Middle frontal gyrus (tissue), 1 donor: ENCODE measurements at regions not wholly inside any gene's neighbourhood (a gene's known extent, or its start where the extent isn't known, plus 50 kb on each side); places are given as distances from the start of the nearest gene placed in this dataset.

Experiments
- DNase-seq: peaks from one replicate; pipeline ENCODE4 v3.0.0-alpha.2; 2015; ENCODE audit warnings: low spot score; ENCODE audit errors: extremely low spot score

DNA sequence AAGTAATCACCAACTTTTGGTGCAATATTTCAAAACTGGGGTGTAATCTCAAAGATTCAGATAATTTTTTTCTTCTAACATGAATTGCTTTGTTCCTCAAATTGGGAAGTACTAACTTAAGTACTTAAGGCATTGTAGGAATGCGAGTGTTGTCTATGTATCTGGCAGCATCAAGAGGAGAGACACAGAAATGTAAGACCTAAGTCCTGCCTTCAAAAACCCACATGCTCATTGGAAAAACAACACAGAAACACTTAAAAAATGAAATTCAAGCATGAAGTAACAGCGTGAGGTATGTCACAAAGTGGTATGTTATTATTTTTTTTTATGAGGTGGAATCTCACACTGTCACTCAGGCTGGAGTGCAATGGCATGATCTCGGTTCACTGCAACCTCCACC lies 288.5 kb downstream of the ZEB1 start:
- DNase-seq, result no peak

DNA sequence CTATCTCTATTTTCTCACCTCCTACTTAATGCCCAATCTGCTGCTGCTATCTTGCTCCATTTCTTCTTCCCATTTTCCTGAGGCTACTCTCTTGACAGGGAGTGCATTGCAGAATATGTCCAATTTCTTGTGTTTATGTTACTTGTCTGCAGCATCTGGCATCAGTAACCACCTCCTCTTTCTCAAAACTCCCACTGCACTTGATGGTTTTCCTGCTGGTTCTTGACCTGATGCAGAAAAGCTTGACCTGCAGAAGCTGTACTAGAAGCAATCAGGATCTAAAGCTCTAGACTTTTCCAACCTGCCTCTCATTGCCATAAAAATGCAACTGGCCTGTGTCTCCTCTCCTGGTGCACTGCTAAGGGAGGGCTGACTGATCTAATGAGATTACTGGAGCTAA lies 287.8 kb downstream of the ZEB1 start:
- DNase-seq, result no peak

GRCh38 chr10:31605861-31606525 lies 287.0 kb downstream of the ZEB1 start:
- DNase-seq, result no peak

- no peak for DNase-seq
These were observed 286.4 kb downstream of the ZEB1 start for GRCh38 chr10:31605426-31605825.

GRCh38 chr10:31604646-31605170 lies 285.7 kb downstream of the ZEB1 start:
- no peak for DNase-seq

DNA sequence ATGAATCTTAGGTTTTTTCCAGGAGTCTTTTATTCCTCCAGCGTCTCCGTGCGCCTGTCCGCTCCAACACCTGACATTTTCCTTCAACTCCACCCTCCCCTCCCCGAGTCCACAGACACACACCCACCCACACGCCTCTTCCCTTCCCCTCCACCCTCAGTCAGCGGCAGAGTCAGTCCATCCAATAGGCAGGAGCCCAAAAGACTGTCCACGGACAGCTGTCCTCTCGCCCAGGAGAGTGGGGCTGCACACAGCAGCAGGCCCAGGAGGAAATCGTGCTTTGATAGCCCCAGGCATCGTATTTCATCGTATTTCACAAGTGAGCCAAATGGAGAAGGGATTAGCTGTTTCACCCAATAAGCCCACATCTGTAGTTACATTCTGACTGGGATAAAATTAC lies 285.1 kb downstream of the ZEB1 start:
- no peak for DNase-seq

DNA sequence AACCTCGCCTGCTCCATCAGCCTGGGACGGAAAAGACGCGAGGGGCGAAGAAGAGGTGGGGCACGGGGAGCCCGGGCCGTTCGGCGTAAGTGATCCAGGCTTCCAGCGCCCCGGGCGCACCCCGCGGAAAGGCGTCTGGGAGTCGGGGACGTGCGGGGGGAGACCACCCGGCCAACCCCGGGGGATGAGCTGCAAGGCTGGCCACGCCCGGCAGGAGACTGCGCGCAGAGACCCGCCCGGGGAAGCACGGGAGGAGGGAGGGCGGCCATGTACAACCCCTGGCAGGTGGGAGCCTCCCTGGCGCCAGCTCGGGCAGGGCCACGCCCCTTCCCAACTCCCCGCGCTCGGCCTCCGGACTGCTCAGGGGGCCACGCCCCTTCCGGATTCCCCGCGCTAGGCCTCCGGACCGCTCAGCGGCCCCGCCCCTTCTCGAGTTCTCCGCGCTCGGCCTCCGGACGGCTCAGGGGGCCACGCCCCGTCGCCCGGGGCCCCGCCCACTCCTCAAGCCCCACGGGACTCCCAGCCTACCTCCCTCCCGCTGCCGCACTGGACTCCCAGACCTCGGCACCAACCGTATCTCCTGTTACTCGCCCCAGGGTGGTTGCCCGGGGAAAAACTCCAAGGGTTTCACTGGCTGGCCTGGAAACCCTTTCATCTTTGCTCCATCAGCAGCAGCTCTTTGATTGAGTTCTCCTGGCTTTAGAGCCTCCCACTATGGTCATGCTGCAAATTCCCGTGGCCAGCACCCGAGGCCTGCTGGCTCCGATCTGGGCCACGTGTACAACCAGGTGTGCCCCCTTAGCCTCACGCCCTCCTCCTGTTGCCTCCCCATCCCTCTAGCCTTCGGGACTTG lies 284.4 kb downstream of the ZEB1 start:
- peak; percentile 47 for DNase-seq

- peak; percentile 15 for DNase-seq
These were observed 283.7 kb downstream of the ZEB1 start for GRCh38 chr10:31602541-31603234.

GRCh38 chr10:31601136-31601535 lies 282.1 kb downstream of the ZEB1 start:
- no peak for DNase-seq

GRCh38 chr10:31599626-31600504 lies 280.8 kb downstream of the ZEB1 start:
- peak; percentile 14 for DNase-seq

GRCh38 chr10:31596765-31597164 lies 277.7 kb downstream of the ZEB1 start:
- no peak for DNase-seq

DNA sequence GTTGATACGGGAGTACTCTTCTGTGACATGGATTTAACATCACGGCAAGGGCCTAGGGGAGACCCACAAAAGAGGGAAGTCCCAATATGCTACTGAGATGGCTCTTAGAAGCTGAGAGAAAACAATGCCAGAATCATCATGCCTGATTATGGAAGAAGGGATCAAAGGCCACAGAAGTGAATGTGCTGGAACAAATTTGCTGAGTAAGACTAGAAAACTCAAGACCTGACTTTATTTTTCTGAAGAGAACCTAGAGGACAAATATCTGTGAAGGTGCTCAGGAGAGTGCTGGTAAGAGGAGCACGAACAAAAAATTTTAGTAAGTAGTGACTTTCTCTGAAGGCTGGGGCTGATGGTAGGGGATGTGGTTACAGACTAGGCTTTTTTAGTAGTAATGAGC lies 277.0 kb downstream of the ZEB1 start:
- DNase-seq, result no peak

GRCh38 chr10:31594347-31594873 lies 275.4 kb downstream of the ZEB1 start:
- DNase-seq, result no peak

DNA sequence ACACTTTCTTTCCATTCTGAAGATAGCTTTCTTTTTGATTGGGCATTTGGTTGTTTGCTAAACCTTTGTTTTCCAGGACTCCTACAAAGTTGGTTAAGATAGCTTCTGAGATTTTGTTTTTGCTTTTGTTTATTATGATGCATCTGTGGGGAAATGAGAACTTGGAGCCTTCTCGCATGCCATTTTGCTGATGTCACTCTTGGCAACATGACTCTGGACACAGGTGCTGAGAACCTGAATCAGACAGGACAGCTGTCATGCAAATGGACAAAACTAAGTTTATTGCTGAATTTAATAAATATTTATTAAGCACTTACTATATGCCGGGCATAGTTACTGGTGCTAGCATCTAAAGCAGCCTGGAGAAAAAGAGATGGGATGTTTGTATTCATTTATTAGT lies 274.1 kb downstream of the ZEB1 start:
- DNase-seq, result no peak

DNA sequence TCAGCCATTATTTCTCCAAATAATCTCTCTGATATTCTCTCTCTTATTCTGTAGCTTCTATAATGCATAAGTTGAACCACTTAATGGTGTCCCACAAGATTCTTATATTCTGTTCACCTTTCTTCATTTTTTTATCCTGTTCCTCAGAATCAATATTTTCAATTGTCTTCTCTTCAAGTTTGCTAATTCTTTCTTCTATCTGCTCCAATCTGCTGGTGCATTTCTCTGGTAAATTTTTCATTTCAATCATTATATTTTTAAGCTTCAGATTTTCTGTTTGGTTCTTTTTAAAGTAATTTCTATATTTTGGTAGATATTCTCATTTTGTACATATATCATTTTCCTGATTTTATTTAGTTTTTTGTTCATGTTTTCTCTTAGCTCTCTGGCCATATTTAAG lies 272.6 kb downstream of the ZEB1 start:
- no peak for DNase-seq

- DNase-seq, result no peak
These were observed 271.2 kb downstream of the ZEB1 start for GRCh38 chr10:31590023-31590800.

DNA sequence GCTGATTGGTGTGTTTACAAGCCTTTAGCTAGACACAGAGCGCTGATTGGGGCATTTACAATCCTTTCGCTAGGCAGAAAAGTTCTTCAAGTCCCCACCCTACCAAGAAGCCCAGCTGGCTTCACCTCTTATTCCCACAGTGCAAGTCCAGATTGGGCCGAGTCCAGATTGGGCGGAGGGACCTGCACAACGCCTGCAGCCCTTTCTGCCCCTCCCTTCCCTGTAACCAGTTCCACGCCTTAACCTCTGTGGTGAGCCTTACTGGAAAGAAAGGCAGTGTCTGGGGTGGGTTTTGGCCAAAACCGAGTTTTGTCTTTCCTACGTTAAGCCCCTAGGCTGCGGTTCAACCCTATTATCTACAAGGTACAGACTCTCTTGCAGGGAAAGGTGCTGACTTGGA lies 268.7 kb downstream of the ZEB1 start:
- DNase-seq, result no peak

GRCh38 chr10:31586723-31587638 lies 268.0 kb downstream of the ZEB1 start:
- DNase-seq, result no peak

GRCh38 chr10:31584876-31585275 lies 265.9 kb downstream of the ZEB1 start:
- no peak for DNase-seq
